ENCODE measurements at regions not wholly inside any gene's neighbourhood (a gene's known extent, or its start where the extent isn't known, plus 50 kb on each side); places are given as distances from the start of the nearest gene placed in this dataset.

GRCh38 chr6:2583459-2583858, 167.3 kb downstream of the MYLK4 start:
- Histone ChIP-seq H3K4me1 (peaks cover 0 to 16% (median 0%) of the 10 kb centered on the region in 3 donors), H3K36me3 (no peaks in the 10 kb centered on the region), H3K27ac (no peak overlapping the region), H3K9me3 (no peaks in the 10 kb centered on the region), H3K4me3 (no peak overlapping the region), H3K27me3 (no peaks in the 10 kb centered on the region)
- no peak for DNase-seq
- intact Hi-C loops (cut with DNase I) = no loop called here
- WGBS, 2 donors = 63 to 77% methylated on average over 4 of the region's 4 CpGs
- TF ChIP-seq POLR2A (IDR thresholded peaks at IDR 0.05) = no peak
- no peak for TF ChIP-seq CTCF (IDR thresholded peaks at IDR 0.05)

- no peak for TF ChIP-seq POLR2A (IDR thresholded peaks at IDR 0.05)
- no peak for TF ChIP-seq CTCF (IDR thresholded peaks at IDR 0.05)
- intact Hi-C loops (cut with DNase I) = no loop called here
- Histone ChIP-seq H3K9me3 (no peaks in the 10 kb centered on the region), H3K4me3 (no peak overlapping the region), H3K27ac (no peak overlapping the region), H3K36me3 (no peaks in the 10 kb centered on the region), H3K4me1 (peaks cover 0 to 20% (median 0%) of the 10 kb centered on the region in 3 donors), H3K27me3 (no peaks in the 10 kb centered on the region)
- WGBS, 2 donors = 75 to 81% methylated on average over 6 of the region's 6 CpGs
- DNase-seq = no peak
Measured at GRCh38 chr6:2582268-2582667, 168.5 kb downstream of the MYLK4 start.

- Histone ChIP-seq H3K4me3 (no peak overlapping the region), H3K36me3 (no peaks in the 10 kb centered on the region), H3K27me3 (no peaks in the 10 kb centered on the region), H3K27ac (no peak overlapping the region), H3K9me3 (no peaks in the 10 kb centered on the region), H3K4me1 (peaks cover 0 to 20% (median 0%) of the 10 kb centered on the region in 3 donors)
- 73 to 77% methylated on average over 2 of the region's 2 CpGs for WGBS, 2 donors
- TF ChIP-seq CTCF (IDR thresholded peaks at IDR 0.05) = no peak
- no peak for TF ChIP-seq POLR2A (IDR thresholded peaks at IDR 0.05)
- DNase-seq = no peak
- intact Hi-C loops (cut with DNase I) = no loop called here
Measured at GRCh38 chr6:2581611-2582010, 169.1 kb downstream of the MYLK4 start.

- peaks cover 0 to 20% (median 0%) of the 10 kb centered on the region in 3 donors for H3K4me1 ChIP-seq
- H3K4me3 ChIP-seq = no peak overlapping the region
- TF ChIP-seq POLR2A (IDR thresholded peaks at IDR 0.05) = no peak
- no peak for TF ChIP-seq CTCF (IDR thresholded peaks at IDR 0.05)
- no peak overlapping the region for H3K27ac ChIP-seq
- no peaks in the 10 kb centered on the region for H3K36me3 ChIP-seq
- H3K9me3 ChIP-seq = no peaks in the 10 kb centered on the region
- DNase-seq = no peak
- H3K27me3 ChIP-seq = no peaks in the 10 kb centered on the region
- intact Hi-C loops (cut with DNase I) = no loop called here
- 82 to 89% methylated on average over 4 of the region's 4 CpGs for WGBS, 2 donors
Measured at GRCh38 chr6:2581011-2581410, 169.7 kb downstream of the MYLK4 start.

- WGBS, 2 donors = 79 to 84% methylated on average over 14 of the region's 14 CpGs
- Histone ChIP-seq H3K4me3 (no peak overlapping the region), H3K36me3 (no peaks in the 10 kb centered on the region), H3K27me3 (no peaks in the 10 kb centered on the region), H3K4me1 (peaks cover 0 to 20% (median 0%) of the 10 kb centered on the region in 3 donors), H3K27ac (peak overlapping the region in 2 of 4 donors; percentile 6 to 77), H3K9me3 (no peaks in the 10 kb centered on the region)
- TF ChIP-seq POLR2A (IDR thresholded peaks at IDR 0.05) (no peak), CTCF (IDR thresholded peaks at IDR 0.05) (no peak)
- intact Hi-C loops (cut with DNase I) = no loop called here
- DNase-seq = no peak
Measured at GRCh38 chr6:2579804-2580570, 170.7 kb downstream of the MYLK4 start.
